ENCODE measurements at regions not wholly inside any gene's neighbourhood (a gene's known extent, or its start where the extent isn't known, plus 50 kb on each side); places are given as distances from the start of the nearest gene placed in this dataset.

- no peaks in the 10 kb centered on the region for H3K9me3 Mint-ChIP-seq (ENCODE audit: insufficient read depth)
- no peak for ATAC-seq (ENCODE audit: low read depth)
These were observed 68.7 kb upstream of the PELI2 start for GRCh38 chr14:56049536-56049935.

GRCh38 chr14:56055511-56055910 is 62.7 kb upstream of the PELI2 start:
- peaks cover 18% of the 10 kb centered on the region for H3K27me3 Mint-ChIP-seq
- Histone ChIP-seq H4K20me1 (ENCODE audit: control insufficient read depth, insufficient read depth, low read length, poor library complexity, severe bottlenecking) (no peaks in the 10 kb centered on the region), H3K4me1 (ENCODE audit: control insufficient read depth in 2 of 2, insufficient read depth in 2 of 2, low read length in 2 of 2) (no peaks in the 10 kb centered on the region), H2AFZ (ENCODE audit: insufficient read depth, low read depth, low read length, poor library complexity, severe bottlenecking) (no peak overlapping the region), H3K9me3 (ENCODE audit: control extremely low read depth in 1 of 3, control insufficient read depth in 2 of 3, insufficient read depth in 1 of 3, low read length in 2 of 3) (no peaks in the 10 kb centered on the region), H3K27ac (ENCODE audit: low read length in 2 of 2) (no peak overlapping the region), H3K79me2 (ENCODE audit: control insufficient read depth, insufficient read depth, low read length) (no peaks in the 10 kb centered on the region), H3K27me3 (replicated peaks in 1 of 4; ENCODE audit: control extremely low read depth in 1 of 4, control insufficient read depth in 3 of 4, insufficient read depth in 4 of 4, low read length in 3 of 4) (no peaks in the 10 kb centered on the region), H3K4me2 (replicated peaks; ENCODE audit: low read depth, low read length, poor library complexity, severe bottlenecking) (no peak overlapping the region), H3K9ac (ENCODE audit: low read length) (no peak overlapping the region), H3K4me3 (ENCODE audit: control extremely low read depth in 1 of 5, extremely low read depth in 1 of 5, insufficient read depth in 1 of 5, low read depth in 2 of 5, low read length in 4 of 5) (no peak overlapping the region), H3K36me3 (replicated peaks in 1 of 2; ENCODE audit: control extremely low read depth in 1 of 2, control insufficient read depth in 1 of 2, extremely low read depth in 1 of 2, insufficient read depth in 2 of 2, low read length in 1 of 2) (no peaks in the 10 kb centered on the region)
- H3K4me1 Mint-ChIP-seq = no peaks in the 10 kb centered on the region
- intact Hi-C loops (cut with micrococcal nuclease) = no loop called here
- no peak overlapping the region for H3K4me3 Mint-ChIP-seq
- no peak for DNase-seq
- no peak for TF ChIP-seq EZH2 (IDR thresholded peaks at IDR 0.05; ENCODE audit: borderline replicate concordance, insufficient read depth, low read depth, low read length, poor library complexity, severe bottlenecking)
- no peak for TF ChIP-seq CTCF (IDR thresholded peaks at IDR 0.05)
- ChIA-PET POLR2A (no interaction called here), CTCF (no interaction called here)
- H3K27ac Mint-ChIP-seq = no peak overlapping the region
- ATAC-seq (ENCODE audit: low read depth) = no peak
- 75% methylated on average over 4 of the region's 4 CpGs for WGBS (ENCODE audit: insufficient coverage)
- no peaks in the 10 kb centered on the region for H3K9me3 Mint-ChIP-seq (ENCODE audit: insufficient read depth)

More at GRCh38 chr14:56049536-56049935, 68.7 kb upstream of the PELI2 start:
- Histone ChIP-seq H3K4me1 (ENCODE audit: control insufficient read depth in 2 of 2, insufficient read depth in 2 of 2, low read length in 2 of 2) (no peaks in the 10 kb centered on the region), H3K27ac (ENCODE audit: low read length in 2 of 2) (no peak overlapping the region), H3K79me2 (ENCODE audit: control insufficient read depth, insufficient read depth, low read length) (no peaks in the 10 kb centered on the region), H3K9ac (ENCODE audit: low read length) (no peak overlapping the region), H3K4me3 (ENCODE audit: control extremely low read depth in 1 of 5, extremely low read depth in 1 of 5, insufficient read depth in 1 of 5, low read depth in 2 of 5, low read length in 4 of 5) (no peak overlapping the region), H3K4me2 (replicated peaks; ENCODE audit: low read depth, low read length, poor library complexity, severe bottlenecking) (no peak overlapping the region), H3K36me3 (replicated peaks in 1 of 2; ENCODE audit: control extremely low read depth in 1 of 2, control insufficient read depth in 1 of 2, extremely low read depth in 1 of 2, insufficient read depth in 2 of 2, low read length in 1 of 2) (no peaks in the 10 kb centered on the region), H3K27me3 (replicated peaks in 1 of 4; ENCODE audit: control extremely low read depth in 1 of 4, control insufficient read depth in 3 of 4, insufficient read depth in 4 of 4, low read length in 3 of 4) (peaks cover 0 to 3% (median 0%) of the 10 kb centered on the region in 4 experiments), H3K9me3 (ENCODE audit: control extremely low read depth in 1 of 3, control insufficient read depth in 2 of 3, insufficient read depth in 1 of 3, low read length in 2 of 3) (peaks cover 0 to 1% (median 0%) of the 10 kb centered on the region in 3 donors), H2AFZ (ENCODE audit: insufficient read depth, low read depth, low read length, poor library complexity, severe bottlenecking) (no peak overlapping the region), H4K20me1 (ENCODE audit: control insufficient read depth, insufficient read depth, low read length, poor library complexity, severe bottlenecking) (no peaks in the 10 kb centered on the region)
- DNase-seq = no peak
- TF ChIP-seq EZH2 (IDR thresholded peaks at IDR 0.05; ENCODE audit: borderline replicate concordance, insufficient read depth, low read depth, low read length, poor library complexity, severe bottlenecking) (no peak), CTCF (IDR thresholded peaks at IDR 0.05) (no peak)
- Mint-ChIP-seq H3K27ac (no peak overlapping the region), H3K4me1 (no peaks in the 10 kb centered on the region), H3K27me3 (peaks cover 7% of the 10 kb centered on the region), H3K4me3 (no peak overlapping the region)
- ChIA-PET CTCF (no interaction called here), POLR2A (no interaction called here)
- WGBS (ENCODE audit: insufficient coverage) = no CpG with 5 or more reads among the region's 1 CpG
- intact Hi-C loops (cut with micrococcal nuclease) = no loop called here

All from B cell (primary cell).